Ishikawa (cell line): ENCODE measurements at regions not wholly inside any gene's neighbourhood (a gene's known extent, or its start where the extent isn't known, plus 50 kb on each side); places are given as distances from the start of the nearest gene placed in this dataset.

Experiments used
- CEBPB ChIP-seq: IDR thresholded peaks from 2 replicates; pipeline ENCODE4 v1.6.1; 2012
- CREB1 ChIP-seq: IDR thresholded peaks from 2 replicates; pipeline ENCODE4 v1.6.1; 2012; ENCODE audit warnings: low read depth
- EGR1 ChIP-seq: IDR thresholded peaks from 2 replicates; pipeline ENCODE4 v1.6.1; 2012
- EP300 ChIP-seq: IDR thresholded peaks from 2 replicates; pipeline ENCODE4 v1.6.1; 2012; ENCODE audit warnings: borderline replicate concordance
- FOXM1 ChIP-seq: IDR thresholded peaks from 2 replicates; pipeline ENCODE4 v1.6.1; 2012; ENCODE audit warnings: low read depth, borderline replicate concordance
- NFIC ChIP-seq: IDR thresholded peaks from 2 replicates; pipeline ENCODE4 v1.6.1; 2012
- RAD21 ChIP-seq: IDR thresholded peaks from 2 replicates; pipeline ENCODE4 v1.6.1; 2012; ENCODE audit warnings: low read depth
- TAF1 ChIP-seq: IDR thresholded peaks from 2 replicates; pipeline ENCODE4 v1.6.1; 2012; ENCODE audit warnings: low read depth, mild to moderate bottlenecking
- TCF12 ChIP-seq: IDR thresholded peaks from 2 replicates; pipeline ENCODE4 v1.6.1; 2012; ENCODE audit warnings: low read depth
- TEAD4 ChIP-seq: IDR thresholded peaks from 2 replicates; pipeline ENCODE4 v1.6.1; 2012
- YY1 ChIP-seq: IDR thresholded peaks from 2 replicates; pipeline ENCODE4 v1.6.1; 2012; ENCODE audit warnings: low read depth
- ZBTB7A ChIP-seq: IDR thresholded peaks from 2 replicates; pipeline ENCODE4 v1.6.1; 2012; ENCODE audit warnings: low read depth
- TF ChIP-seq, protein P1 (sequence below): IDR thresholded peaks from 2 replicates; pipeline ENCODE4 v1.6.1; 2012
- TF ChIP-seq, protein P2 (sequence below): IDR thresholded peaks from 2 replicates; pipeline ENCODE4 v1.6.1; 2012; ENCODE audit warnings: low read depth, mild to moderate bottlenecking
- TF ChIP-seq, protein P3 (sequence below): IDR thresholded peaks from 2 replicates; pipeline ENCODE4 v1.6.1; 2012

DNA sequence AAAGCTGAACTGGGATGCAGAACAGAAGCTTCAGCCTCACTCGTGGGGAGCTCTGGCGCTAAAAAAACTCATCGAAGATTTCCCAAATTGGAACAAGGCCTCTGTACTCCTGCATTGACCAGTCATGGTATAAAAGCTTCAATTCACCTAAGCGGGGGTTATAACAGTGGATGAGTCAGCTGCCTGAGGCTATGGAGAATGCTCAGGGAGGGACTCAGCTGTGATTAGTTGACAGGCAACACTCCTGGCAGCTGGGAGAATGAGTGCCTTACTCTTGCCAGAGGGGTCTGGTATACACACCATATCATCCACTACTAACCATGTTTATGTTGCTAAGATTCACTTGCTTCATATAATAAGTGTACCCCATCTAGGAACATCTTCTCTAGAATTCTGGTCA, 350.6 kb upstream of the VRK2 start:
- TF ChIP-seq, protein P1, sequence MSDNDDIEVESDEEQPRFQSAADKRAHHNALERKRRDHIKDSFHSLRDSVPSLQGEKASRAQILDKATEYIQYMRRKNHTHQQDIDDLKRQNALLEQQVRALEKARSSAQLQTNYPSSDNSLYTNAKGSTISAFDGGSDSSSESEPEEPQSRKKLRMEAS = no peak
- TF ChIP-seq CREB1 = no peak
- TF ChIP-seq TAF1 = no peak
- TF ChIP-seq, protein P2, sequence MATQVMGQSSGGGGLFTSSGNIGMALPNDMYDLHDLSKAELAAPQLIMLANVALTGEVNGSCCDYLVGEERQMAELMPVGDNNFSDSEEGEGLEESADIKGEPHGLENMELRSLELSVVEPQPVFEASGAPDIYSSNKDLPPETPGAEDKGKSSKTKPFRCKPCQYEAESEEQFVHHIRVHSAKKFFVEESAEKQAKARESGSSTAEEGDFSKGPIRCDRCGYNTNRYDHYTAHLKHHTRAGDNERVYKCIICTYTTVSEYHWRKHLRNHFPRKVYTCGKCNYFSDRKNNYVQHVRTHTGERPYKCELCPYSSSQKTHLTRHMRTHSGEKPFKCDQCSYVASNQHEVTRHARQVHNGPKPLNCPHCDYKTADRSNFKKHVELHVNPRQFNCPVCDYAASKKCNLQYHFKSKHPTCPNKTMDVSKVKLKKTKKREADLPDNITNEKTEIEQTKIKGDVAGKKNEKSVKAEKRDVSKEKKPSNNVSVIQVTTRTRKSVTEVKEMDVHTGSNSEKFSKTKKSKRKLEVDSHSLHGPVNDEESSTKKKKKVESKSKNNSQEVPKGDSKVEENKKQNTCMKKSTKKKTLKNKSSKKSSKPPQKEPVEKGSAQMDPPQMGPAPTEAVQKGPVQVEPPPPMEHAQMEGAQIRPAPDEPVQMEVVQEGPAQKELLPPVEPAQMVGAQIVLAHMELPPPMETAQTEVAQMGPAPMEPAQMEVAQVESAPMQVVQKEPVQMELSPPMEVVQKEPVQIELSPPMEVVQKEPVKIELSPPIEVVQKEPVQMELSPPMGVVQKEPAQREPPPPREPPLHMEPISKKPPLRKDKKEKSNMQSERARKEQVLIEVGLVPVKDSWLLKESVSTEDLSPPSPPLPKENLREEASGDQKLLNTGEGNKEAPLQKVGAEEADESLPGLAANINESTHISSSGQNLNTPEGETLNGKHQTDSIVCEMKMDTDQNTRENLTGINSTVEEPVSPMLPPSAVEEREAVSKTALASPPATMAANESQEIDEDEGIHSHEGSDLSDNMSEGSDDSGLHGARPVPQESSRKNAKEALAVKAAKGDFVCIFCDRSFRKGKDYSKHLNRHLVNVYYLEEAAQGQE = no peak
- TF ChIP-seq NFIC = no peak
- TF ChIP-seq FOXM1 = no peak
- no peak for TF ChIP-seq YY1
- TF ChIP-seq, protein P3, sequence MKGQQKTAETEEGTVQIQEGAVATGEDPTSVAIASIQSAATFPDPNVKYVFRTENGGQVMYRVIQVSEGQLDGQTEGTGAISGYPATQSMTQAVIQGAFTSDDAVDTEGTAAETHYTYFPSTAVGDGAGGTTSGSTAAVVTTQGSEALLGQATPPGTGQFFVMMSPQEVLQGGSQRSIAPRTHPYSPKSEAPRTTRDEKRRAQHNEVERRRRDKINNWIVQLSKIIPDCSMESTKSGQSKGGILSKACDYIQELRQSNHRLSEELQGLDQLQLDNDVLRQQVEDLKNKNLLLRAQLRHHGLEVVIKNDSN = no peak
- no peak for TF ChIP-seq EGR1
- TF ChIP-seq EP300 = no peak
- TF ChIP-seq TEAD4 = no peak
- no peak for TF ChIP-seq CEBPB
- TF ChIP-seq ZBTB7A = no peak
- TF ChIP-seq TCF12 = no peak
- TF ChIP-seq RAD21 = no peak

- TF ChIP-seq YY1 (no peak), EGR1 (no peak), RAD21 (no peak), FOXM1 (no peak), CEBPB (no peak), EP300 (no peak), CREB1 (no peak), NFIC (no peak), TAF1 (no peak)
- TF ChIP-seq, protein P1 = no peak
These were observed 348.2 kb upstream of the VRK2 start for GRCh38 chr2:57698392-57698791.

DNA sequence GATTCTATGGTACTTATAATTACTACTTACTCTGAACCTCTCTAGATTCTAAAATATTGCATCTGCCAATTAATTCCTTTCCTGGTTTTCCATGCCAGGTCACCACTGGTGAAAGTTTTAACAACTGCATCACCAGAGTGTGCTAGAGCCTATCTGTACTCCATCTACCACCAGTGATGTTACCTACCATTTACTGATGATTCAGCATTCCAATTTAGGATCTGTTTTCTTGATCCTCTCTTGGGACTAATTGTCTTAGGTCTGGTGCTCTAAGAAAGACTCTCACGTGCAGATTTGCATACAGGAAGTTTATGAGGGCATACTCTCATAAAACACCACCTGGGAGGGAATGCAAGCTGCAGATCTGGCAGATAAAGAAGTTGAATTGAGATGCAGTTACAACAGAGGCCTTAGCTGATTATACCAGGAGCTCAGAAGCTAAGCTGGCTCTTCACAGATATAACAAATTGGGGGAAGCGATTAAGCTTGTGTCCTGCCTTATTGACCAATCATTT, 347.6 kb upstream of the VRK2 start:
- TF ChIP-seq TEAD4 = no peak
- TF ChIP-seq, protein P2 = no peak
- no peak for TF ChIP-seq NFIC
- TF ChIP-seq, protein P1 = no peak
- no peak for TF ChIP-seq ZBTB7A
- TF ChIP-seq, protein P3 = no peak
- TF ChIP-seq TAF1 = no peak
- no peak for TF ChIP-seq EP300
- no peak for TF ChIP-seq YY1
- no peak for TF ChIP-seq CREB1
- no peak for TF ChIP-seq CEBPB

- peak; percentile 57 for TF ChIP-seq TEAD4
- TF ChIP-seq, protein P3 = no peak
These were observed 345.2 kb upstream of the VRK2 start for GRCh38 chr2:57701391-57701791.

- TF ChIP-seq EP300 = no peak
- no peak for TF ChIP-seq FOXM1
- no peak for TF ChIP-seq RAD21
- no peak for TF ChIP-seq CEBPB
- no peak for TF ChIP-seq ZBTB7A
- TF ChIP-seq, protein P1 = no peak
- no peak for TF ChIP-seq YY1
- no peak for TF ChIP-seq NFIC
- TF ChIP-seq, protein P3 = no peak
- no peak for TF ChIP-seq TAF1
- TF ChIP-seq TEAD4 = no peak
- TF ChIP-seq EGR1 = no peak
- no peak for TF ChIP-seq TCF12
- TF ChIP-seq CREB1 = no peak
- TF ChIP-seq, protein P2 = no peak
These were observed 343.2 kb upstream of the VRK2 start for GRCh38 chr2:57703407-57703806.
